Neural cell (in vitro differentiated cells): ENCODE measurements at regions not wholly inside any gene's neighbourhood (a gene's known extent, or its start where the extent isn't known, plus 50 kb on each side); places are given as distances from the start of the nearest gene placed in this dataset.

ENCODE experiments used
- H2AFZ ChIP-seq: fragments of 200-600, 300-800 bp; sonication (generic), shearing (Covaris generic); 2 replicates; pipeline ENCODE4 v1.6.0; 2014; ENCODE audit warnings: low read depth, mild to moderate bottlenecking, antibody characterized with exemption, low read length, moderate library complexity
- H3F3A ChIP-seq: fragments of 200-600 bp; shearing (Covaris generic); 2 replicates; pipeline ENCODE4 v1.6.1; 2016; ENCODE audit warnings: mild to moderate bottlenecking, moderate library complexity, mixed read lengths, antibody characterized with exemption, low read length; ENCODE audit not compliant: insufficient read depth, poor library complexity, severe bottlenecking
- H3K27ac ChIP-seq: fragments of 200-600, 300-800 bp; sonication (generic), shearing (Covaris generic); 2 replicates; pipeline ENCODE4 v1.5.1; 2014; ENCODE audit warnings: mild to moderate bottlenecking, low read length, moderate library complexity
- H3K27me3 ChIP-seq: fragments of 300-800, 200-600 bp; sonication (generic), shearing (Covaris generic); 2 replicates; pipeline ENCODE4 v1.6.0; 2014; ENCODE audit warnings: mild to moderate bottlenecking, low read depth, low read length, moderate library complexity; ENCODE audit not compliant: insufficient read depth
- H3K36me3 ChIP-seq: fragments of 300-800, 200-600 bp; sonication (generic), shearing (Covaris generic); 2 replicates; pipeline ENCODE4 v1.5.1; 2014; ENCODE audit warnings: mild to moderate bottlenecking, antibody characterized with exemption, low read length, moderate library complexity; ENCODE audit not compliant: insufficient read depth
- H3K4me2 ChIP-seq: fragments of 300-800, 200-600 bp; sonication (generic), shearing (Covaris generic); 2 replicates; pipeline ENCODE4 v1.6.0; 2014; ENCODE audit warnings: mild to moderate bottlenecking, low read length
- H3K4me3 ChIP-seq: fragments of 300-800, 200-600 bp; sonication (generic), shearing (Covaris generic); 2 replicates; pipeline ENCODE4 v1.5.1; 2014; ENCODE audit warnings: mild to moderate bottlenecking, low read length, moderate library complexity
- H3K79me2 ChIP-seq: fragments of 200-600 bp; shearing (Covaris generic); replicated peaks from 2 replicates; pipeline ENCODE4 v1.6.0; 2014; ENCODE audit warnings: mild to moderate bottlenecking, low read length, moderate library complexity; ENCODE audit not compliant: insufficient read depth
- H3K9ac ChIP-seq: fragments of 300-800, 200-600 bp; sonication (generic), shearing (Covaris generic); 2 replicates; pipeline ENCODE4 v1.6.1; 2016; ENCODE audit warnings: mild to moderate bottlenecking, low read length, mixed read lengths
- H3K9me2 ChIP-seq: fragments of 200-600 bp; shearing (Covaris generic); 2 replicates; pipeline ENCODE4 v1.6.1; 2016; ENCODE audit warnings: mild to moderate bottlenecking, low read length, mixed read lengths; ENCODE audit not compliant: insufficient read depth
- H3K9me3 ChIP-seq: fragments of 200-600, 300-800 bp; sonication (generic), shearing (Covaris generic); 2 replicates; pipeline ENCODE4 v1.6.1; 2016; ENCODE audit warnings: mild to moderate bottlenecking, mixed run types, low read length, moderate library complexity, mixed read lengths
- H4K20me1 ChIP-seq: fragments of 200-600 bp; shearing (Covaris generic); 2 replicates; pipeline ENCODE4 v1.6.1; 2016; ENCODE audit warnings: mild to moderate bottlenecking, mixed run types; ENCODE audit not compliant: insufficient read depth
- CTCF ChIP-seq: fragments of 450-650 bp; IDR thresholded peaks from 2 replicates; pipeline ENCODE4 v1.5.1; 2014; ENCODE audit warnings: antibody characterized with exemption, mild to moderate bottlenecking, moderate library complexity; ENCODE audit not compliant: poor library complexity, severe bottlenecking
- EP300 ChIP-seq: fragments of 450-650 bp; conservative IDR thresholded peaks from 2 replicates; pipeline ENCODE4 v1.6.1; 2014; ENCODE audit warnings: antibody characterized with exemption, mild to moderate bottlenecking, moderate library complexity; ENCODE audit not compliant: poor library complexity, severe bottlenecking
- MXI1 ChIP-seq: fragments of 450-650 bp; conservative IDR thresholded peaks from 2 replicates; pipeline ENCODE4 v1.6.1; 2014; ENCODE audit warnings: antibody characterized with exemption, mild to moderate bottlenecking; ENCODE audit not compliant: poor library complexity, severe bottlenecking
- POLR2AphosphoS5 ChIP-seq: IDR thresholded peaks from 2 replicates; pipeline ENCODE4 v1.6.1; 2012
- RAD21 ChIP-seq: fragments of 450-650 bp; conservative IDR thresholded peaks from 2 replicates; pipeline ENCODE4 v1.6.1; 2014; ENCODE audit warnings: antibody characterized with exemption, mild to moderate bottlenecking, moderate library complexity
- TAF1 ChIP-seq: IDR thresholded peaks from 2 replicates; pipeline ENCODE4 v1.6.1; 2012; ENCODE audit warnings: low read depth

DNA sequence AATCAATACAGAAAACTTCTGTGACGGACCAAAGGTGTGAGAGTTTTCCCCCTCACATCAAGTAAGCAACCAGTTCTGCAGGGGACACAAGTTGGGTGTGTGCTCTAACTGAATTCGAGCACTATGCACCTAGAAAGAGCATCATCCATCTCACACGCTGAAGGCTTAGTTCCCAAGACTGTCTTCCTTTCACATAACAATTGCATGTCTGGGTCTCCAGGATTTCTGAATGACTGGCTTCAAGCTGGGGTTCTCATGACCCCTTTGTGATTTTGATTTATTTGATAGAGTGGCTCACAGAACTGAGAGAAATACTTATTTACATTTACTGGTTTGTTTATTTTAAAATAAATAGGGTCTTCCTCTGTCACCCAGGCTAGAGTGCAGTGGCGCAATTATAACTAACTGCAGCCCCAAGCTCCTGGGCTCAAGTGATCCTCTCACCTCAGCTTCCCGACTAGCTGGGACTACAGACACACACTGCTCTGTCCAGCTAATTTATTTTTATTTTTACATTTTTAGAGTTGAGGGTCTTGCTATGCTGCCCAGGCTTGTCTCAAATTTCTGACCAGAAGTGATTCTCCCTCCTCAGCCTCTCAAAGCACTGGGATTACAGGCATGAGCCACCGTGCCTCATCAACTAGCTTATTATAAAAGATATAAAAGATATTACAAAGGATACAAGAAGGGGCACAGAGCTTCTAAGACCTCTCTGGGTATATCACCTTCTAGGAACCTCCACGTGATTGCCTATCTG, 316.7 kb upstream of the CDH12 start:
- Histone ChIP-seq H3K4me2 (no peak overlapping the region), H4K20me1 (no peaks in the 10 kb centered on the region), H3K9ac (no peak overlapping the region), H3K27ac (no peak overlapping the region), H3F3A (no peaks in the 10 kb centered on the region), H2AFZ (no peak overlapping the region), H3K36me3 (no peaks in the 10 kb centered on the region), H3K27me3 (no peaks in the 10 kb centered on the region), H3K9me2 (no peaks in the 10 kb centered on the region), H3K79me2 (no peaks in the 10 kb centered on the region), H3K9me3 (no peaks in the 10 kb centered on the region), H3K4me3 (no peak overlapping the region)
- TF ChIP-seq TAF1 (no peak), CTCF (no peak), POLR2AphosphoS5 (no peak), EP300 (no peak), RAD21 (no peak)

GRCh38 chr5:23164971-23165370, 311.8 kb upstream of the CDH12 start:
- no peak overlapping the region for H3K4me3 ChIP-seq
- TF ChIP-seq CTCF = no peak
- no peak for TF ChIP-seq TAF1
- H3F3A ChIP-seq = no peaks in the 10 kb centered on the region
- no peaks in the 10 kb centered on the region for H3K36me3 ChIP-seq
- no peak overlapping the region for H2AFZ ChIP-seq
- no peaks in the 10 kb centered on the region for H3K79me2 ChIP-seq
- no peaks in the 10 kb centered on the region for H3K9me2 ChIP-seq
- no peak overlapping the region for H3K27ac ChIP-seq
- no peak overlapping the region for H3K9ac ChIP-seq
- no peaks in the 10 kb centered on the region for H4K20me1 ChIP-seq
- H3K27me3 ChIP-seq = no peaks in the 10 kb centered on the region
- H3K4me2 ChIP-seq = no peak overlapping the region
- H3K9me3 ChIP-seq = peaks cover 3% of the 10 kb centered on the region

GRCh38 chr5:23158179-23158578, 305.0 kb upstream of the CDH12 start:
- no peak overlapping the region for H3K27ac ChIP-seq

More at GRCh38 chr5:23158179-23158578, 305.0 kb upstream of the CDH12 start:
- Histone ChIP-seq H3K36me3 (no peaks in the 10 kb centered on the region), H3K9me3 (peaks cover 3% of the 10 kb centered on the region), H3K79me2 (no peaks in the 10 kb centered on the region), H3K9ac (no peak overlapping the region), H4K20me1 (no peaks in the 10 kb centered on the region), H2AFZ (no peak overlapping the region), H3K4me3 (no peak overlapping the region), H3K9me2 (no peaks in the 10 kb centered on the region), H3F3A (no peaks in the 10 kb centered on the region), H3K27me3 (no peaks in the 10 kb centered on the region), H3K4me2 (no peak overlapping the region)
- TF ChIP-seq MXI1 = no peak
- no peak for TF ChIP-seq POLR2AphosphoS5
- TF ChIP-seq RAD21 = no peak
